ENCODE measurements at regions not wholly inside any gene's neighbourhood (a gene's known extent, or its start where the extent isn't known, plus 50 kb on each side); places are given as distances from the start of the nearest gene placed in this dataset.
"Not testable (repeated sequence)": the region's sequence is repeated elsewhere in the genome, so short reads cannot be mapped to it uniquely, and the experiment has no call there.

DNA sequence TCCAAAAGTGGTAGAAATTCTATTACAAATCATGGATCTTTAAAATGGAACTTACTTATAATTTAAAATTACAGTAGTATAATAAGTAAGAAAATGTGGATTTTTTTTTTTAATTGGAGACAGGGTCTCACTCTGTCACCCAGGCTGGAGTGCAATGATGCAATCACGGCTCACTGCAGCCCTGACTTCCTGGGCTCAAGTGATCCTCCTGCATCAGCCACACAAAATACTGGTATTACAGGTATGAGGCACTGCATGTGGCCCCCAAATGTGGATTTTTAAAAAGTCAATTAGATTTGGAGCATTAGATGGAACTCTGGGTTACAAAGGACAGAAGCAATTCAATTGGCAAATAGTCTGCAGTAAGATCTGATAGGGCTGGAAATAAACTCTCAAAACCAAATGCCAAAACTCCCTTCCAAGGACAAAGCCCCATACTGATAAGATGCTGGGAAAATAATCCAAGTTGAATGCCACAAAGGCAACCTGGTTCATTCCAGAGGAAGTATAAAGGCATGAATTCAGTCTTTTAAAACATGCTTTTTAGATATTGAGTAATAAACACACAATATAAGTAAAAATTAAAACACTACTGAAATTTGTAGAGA lies 294.2 kb downstream of the ZNF248 start:
- DNase-seq = no peak

DNA sequence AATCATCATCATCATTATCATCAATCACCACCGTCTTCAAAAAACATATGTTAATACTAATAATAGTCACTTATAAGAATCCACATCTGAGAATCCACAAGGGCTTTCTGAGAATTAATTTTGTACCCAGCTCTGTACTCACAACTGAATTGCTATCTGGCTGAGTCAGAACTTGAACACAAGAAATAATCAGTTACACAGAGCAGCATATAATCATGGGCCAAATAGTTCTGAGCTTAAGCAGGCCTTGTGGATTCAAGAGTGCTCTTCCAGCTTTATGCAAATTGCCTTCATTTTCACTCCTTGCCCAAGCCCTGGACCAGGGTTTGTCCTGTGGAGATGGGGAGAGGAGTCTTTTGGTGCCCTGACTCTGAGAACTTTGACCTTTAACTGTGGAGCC lies 304.5 kb downstream of the ZNF248 start:
- no peak for DNase-seq

DNA sequence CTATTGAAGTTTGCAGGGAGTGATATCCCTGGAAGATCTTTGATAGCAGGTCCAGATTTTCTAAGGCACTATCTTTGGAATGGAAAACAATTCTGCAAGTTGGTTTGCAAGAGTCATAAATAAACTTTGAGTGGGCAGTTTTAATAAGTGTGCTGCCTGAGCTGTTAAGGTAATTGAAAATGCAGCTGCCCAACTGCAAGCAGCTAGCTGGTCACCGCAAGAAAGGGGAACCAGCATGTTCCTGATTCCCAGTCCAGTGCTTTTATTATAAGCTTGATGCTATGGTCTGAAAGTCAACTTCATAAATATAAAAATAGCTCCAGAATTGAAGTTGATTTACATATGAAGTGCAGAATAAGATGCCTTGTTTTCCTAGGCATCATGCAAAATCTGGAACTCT lies 308.4 kb downstream of the ZNF248 start:
- no peak for DNase-seq

DNA sequence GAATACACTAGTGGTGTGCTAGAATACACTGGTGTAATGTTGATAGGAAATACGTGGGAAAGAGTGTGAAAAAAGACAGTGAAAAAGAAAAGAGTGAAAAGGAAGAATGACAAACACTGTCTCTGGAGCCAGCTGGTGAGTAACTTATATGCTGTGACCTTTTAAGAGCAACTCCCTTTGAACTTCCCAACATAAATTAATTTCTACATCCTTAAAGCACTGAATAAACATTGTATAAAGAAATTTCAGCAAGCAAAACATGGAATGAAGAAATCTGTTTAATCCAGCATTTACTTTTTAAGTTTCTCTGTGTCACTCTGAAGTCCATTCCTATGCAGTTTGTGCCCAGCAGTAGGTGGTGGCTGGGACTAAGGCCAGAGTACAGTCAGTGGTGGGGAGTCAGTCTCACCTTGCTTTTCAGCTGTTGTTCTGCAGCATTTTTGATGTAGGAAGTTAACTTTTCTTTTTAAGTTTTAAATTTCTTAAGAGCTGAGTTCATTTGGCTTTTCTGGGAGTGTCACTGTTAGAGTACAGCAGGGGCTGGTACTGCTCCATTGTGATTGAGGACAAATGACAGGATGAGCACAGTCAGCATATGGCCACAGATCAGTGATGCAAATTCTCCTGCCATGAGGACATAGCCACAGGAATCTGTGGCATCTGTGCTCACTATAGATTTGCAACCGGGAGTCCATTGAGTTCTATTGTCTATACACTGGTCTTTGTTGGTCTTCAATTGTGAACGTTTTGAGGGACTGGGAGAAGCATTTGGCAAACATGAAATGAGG lies 321.8 kb downstream of the ZNF248 start:
- DNase-seq = no peak

DNA sequence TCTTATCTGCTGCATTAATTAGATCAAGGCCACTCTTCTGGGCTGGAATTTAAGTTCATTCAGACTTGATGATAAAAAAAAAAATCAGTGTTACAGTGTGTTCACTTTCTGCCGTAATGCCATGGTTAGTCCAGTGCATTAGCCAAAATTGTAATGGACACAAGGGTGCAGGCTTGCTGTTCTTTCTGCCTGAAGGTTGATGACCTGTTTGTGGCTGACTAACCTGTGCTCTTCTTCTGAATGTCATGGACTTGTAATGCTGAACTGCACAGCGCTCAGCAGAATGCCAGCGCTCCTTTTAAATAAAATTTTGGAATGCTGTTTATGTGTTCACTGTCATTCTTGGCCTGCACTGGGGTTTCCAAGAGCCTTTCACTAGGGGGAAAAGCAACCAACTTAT lies 323.2 kb downstream of the ZNF248 start:
- no peak for DNase-seq

DNA sequence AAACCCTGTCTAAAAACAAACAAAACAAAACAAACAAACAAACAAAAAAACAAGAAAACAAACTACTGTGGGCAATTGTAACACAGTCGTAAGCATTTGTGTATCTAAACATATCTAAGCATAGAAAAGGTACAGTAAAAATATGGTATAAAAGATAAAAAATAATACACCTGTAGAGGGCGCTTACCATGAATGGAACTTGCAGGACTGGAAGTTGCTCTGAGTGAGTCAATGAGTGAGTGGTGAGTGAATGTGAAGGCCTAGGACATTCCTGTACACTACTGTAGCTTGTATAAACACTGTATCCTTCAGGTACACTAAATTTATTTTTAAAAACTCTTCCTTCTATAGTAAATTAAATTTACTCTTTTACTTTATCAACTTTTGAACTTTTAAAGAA lies 332.0 kb downstream of the ZNF248 start:
- peak; percentile 16 for DNase-seq

DNA sequence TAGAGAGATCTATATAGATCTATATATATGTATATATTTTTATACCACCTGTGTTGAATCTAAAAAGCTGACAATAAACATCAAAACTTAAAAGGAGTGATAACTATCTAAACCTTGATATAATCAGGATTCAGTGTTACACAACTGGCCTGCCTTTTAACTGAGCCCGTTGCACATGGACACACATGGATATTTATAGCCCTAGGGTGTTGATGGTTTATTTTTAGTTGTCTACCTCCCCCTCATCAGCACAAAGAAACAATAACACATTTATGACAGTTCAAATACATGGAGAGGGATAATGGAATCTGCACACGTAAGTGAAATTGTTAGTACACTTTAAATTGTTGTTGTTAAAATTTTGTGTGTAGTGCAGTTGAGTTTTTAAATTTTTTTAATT lies 336.9 kb downstream of the ZNF248 start:
- no peak for DNase-seq

DNA sequence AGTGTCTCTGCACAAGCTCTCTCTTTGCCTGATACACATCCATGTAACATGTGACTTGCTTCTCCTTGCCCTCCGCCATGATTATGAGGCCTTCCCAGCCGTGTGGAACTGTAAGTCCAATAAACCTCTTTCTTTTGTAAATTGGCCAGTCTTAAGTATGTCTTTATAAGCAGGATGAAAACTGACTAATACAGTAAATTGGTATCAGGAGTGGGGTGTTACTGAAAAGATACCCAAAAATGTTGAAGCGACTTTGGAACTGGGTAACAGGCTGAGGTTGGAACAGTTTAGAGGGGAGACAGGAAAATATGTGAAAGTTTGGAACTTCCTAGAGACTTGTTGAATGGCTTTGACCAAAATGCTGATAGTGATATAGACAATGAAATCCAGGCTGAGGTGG lies 346.9 kb downstream of the ZNF248 start:
- DNase-seq = not testable (repeated sequence)

DNA sequence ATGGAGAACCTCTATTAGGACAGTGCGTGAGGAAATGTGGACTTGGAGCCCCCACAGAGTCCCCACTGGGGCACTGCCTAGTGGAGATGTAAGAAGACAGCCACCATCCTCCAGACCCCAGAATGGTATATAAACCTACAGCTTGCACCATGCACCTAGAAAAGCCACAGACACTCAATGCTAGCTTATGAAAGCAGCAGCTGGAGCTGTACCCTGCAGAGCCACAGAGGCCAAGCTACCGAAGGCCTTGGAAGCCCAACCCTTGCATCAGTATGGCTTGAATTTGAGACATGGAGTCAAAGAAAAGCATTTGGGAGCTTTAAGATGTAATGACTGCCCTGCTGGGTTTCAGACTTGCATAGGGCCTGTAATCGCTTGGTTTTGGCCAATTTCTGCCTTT lies 361.3 kb downstream of the ZNF248 start:
- no peak for DNase-seq

DNA sequence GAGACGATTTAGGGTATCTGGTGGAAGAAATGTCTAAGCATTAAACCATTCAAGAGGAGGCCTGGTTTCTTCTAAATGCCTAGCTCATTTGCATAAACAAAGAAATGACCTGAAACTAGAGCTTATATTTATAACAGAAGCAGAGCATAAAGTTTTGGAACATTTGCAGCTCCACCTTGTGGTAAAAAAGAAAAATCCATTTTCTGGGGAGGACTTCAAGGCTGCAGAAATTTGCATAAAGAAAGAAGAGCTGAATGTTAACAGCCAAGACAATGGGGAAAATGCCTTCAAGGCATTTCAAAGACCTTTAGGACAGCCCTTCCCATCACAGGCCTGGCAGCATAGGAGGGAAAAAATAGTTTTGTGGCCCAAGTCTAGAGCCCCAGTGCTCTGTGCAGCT lies 362.0 kb downstream of the ZNF248 start:
- DNase-seq = peak; percentile 14

DNA sequence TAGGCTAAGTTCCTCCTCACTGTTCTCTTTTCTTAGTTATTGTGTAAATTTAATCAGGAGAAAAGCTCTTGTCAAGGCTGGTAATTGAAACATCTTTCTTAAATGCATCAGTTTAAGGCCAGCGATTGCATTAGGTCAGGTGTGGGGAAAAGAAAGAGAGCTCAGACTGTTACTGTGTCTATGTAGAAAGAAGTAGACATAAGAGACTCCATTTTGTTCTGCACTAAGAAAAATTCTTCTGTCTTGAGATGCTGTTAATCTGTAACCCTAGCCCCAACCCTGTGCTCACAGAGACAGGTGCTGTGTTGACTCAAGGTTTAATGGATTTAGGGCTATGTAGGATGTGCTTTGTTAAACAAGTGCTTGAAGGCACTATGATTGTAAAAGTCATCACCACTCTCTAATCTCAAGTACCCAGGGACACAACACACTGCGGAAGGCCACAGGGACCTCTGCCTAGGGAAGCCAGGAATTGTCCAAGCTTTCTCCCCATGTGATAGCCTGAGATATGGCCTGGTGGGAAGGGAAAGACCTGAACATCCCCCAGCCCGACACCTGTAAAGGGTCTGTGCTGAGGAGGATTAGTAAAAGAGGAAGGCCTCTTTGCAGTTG lies 364.1 kb downstream of the ZNF248 start:
- not testable (repeated sequence) for DNase-seq

DNA sequence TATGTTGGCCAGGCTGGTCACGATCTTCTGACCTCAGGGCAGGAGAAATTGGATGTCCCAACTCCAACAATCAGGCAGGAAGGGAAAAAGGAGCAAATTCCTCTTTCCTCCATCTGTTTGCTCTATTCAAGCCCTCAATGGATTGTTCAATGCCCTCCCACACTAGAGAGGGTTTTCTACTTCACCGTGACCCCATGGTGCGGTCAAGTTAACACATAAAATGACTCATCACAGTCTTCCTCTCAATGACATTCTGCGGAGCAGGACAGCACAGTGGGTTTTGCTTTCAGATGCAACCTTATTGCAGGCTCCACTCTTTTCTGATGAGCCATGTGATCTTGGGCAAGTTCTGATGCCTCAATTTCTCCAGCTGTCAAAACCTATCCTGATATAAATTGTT lies 364.9 kb downstream of the ANKRD30A start:
- DNase-seq = no peak

DNA sequence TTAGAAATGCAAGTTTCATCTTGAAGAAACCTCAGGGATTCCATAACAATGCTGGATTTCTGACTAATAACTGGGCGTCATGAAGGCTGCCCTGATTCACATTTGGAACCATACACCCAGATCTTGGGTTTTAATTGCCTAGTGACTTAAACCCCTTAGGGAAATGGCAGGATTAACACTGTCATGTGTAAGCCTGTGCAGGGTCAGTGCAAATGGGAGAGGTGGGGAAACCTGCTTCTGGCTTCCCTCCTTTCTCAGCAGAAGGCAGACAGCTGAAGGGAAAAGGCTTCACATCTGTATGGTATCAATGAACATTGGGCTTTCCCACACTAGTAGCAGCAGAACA lies 364.2 kb downstream of the ANKRD30A start:
- no peak for DNase-seq

DNA sequence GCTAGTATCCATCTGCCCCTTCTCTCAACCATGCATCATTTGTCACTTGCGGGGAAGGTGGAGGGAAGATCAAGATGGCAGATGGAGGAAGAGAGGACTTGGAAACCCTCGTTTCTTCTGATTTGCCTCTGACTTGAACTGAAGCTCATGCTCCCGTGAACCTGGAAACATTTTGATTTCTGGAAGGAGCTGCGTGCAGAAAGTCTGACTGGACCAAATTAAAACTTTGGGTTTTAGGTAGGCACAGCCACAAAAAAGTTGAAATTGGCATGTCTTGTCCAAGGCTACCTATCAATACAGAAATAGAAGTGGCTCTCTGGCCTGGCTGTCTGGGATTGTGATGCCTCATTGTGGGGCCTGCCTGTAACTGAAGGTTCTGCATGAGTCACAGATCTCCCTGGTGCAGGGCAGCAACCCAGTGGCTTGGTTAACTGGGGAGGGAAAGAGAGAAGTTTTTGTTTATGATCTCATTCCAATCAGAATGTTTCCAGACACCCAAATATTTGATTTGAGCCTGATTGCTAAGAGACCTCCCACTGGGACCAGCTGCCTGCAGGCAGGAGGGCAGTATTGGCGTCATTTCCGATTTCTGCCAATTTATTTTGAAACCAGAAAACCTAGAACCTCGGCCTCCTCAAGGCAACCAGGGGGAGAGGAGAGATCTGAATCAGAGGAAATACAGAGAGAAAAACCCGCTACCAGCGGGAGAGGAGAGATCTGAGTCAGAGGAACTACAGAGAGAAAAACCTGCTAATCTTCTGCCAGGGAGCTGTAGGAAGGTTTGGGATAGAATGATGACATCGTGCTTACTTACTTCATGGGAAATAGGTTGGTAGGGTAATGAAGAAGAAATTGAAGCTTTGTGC lies 363.6 kb downstream of the ANKRD30A start:
- DNase-seq = no peak

DNA sequence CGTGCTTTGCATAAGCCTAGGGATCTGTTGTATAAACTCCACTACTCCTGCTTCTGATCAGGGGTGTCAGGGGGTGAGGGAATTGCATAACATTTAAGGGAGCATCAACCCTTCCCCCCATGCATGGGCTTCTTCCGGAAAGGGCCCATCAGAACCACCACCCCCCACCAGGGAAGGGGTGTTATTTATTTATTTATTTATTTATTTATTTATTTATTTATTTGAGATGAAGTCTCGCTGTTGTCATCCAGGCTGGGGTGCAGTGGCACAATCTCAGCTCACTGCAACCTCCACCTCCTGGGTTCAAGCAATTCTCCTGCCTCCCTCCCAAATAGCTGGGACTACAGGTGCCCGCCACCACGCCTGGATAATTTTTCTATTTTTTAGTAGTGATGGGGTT lies 355.2 kb downstream of the ANKRD30A start:
- DNase-seq = not testable (repeated sequence)

DNA sequence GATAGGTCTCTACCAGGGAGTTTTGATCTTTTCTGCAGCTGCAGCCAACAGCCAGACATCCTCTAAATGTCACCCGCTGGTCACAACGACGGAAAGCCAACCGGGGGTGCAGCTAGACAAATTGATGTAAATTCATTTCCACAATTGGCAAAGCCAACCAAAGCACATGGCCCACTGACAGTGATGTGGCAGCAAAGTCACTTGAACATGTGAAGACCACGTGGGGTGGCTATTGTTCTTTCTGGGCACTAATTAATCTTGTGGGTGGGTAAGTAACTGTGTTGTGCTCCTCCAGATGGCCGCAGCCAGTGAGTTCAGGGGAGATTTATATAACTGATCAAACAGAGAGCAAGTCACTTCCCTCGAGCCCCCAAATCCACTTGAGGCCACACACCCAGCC lies 354.1 kb downstream of the ANKRD30A start:
- DNase-seq = no peak

DNA sequence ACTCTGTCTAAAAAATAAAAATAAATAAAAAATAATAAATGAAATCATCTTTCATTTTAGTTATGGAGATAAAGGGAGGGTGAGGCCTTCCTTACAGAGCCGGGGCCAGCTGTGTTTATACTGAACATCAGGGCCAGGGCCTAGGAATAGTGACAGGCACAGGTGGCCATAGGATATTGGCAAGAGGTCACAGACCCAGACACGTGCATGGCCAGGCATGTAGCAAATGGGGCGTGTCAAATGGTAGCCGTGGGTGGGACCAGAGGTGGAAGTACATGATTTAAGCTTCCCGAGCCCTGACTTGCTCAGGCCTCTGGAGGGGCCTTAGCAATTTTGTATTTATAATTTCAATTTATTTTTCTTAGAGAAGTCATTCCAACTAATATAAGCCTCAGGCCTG lies 353.0 kb downstream of the ANKRD30A start:
- no peak for DNase-seq

DNA sequence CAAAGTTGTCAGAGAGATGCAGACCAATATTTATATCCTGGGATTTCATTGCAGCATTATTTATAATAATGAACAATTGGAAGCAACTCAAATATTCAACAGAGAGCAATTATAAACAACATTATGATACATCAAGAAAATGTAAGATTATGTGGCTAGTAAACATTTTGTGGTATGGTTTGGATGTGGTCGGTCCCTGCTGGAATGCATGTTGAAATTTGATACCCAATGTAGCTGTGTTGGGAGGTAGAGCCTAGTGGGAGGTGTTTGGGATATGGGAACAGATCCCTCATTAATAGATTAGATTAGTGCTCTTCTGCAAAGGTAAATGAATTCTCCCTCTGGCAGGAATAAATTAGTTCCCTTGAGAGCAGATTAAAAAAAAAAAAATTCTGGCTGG lies 350.9 kb downstream of the ANKRD30A start:
- DNase-seq = no peak

DNA sequence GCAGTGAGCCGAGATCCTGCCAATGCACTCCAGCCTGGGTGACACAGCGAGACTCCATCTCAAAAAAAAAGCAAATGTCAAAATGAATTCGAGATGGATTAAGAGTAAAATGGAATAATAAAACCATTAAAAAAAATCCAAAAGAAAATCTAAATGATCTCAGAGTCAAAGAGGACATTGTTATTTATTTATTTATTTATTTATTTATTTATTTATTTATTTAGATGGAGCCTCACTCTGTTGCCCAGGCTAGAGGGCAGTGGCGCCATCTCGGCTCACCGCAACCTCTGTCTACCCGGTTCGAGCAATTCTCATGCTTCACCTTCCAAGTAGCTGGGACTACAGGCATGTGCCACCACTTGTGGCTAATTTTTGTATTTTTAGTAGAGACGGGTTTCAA lies 349.2 kb downstream of the ANKRD30A start:
- no peak for DNase-seq

DNA sequence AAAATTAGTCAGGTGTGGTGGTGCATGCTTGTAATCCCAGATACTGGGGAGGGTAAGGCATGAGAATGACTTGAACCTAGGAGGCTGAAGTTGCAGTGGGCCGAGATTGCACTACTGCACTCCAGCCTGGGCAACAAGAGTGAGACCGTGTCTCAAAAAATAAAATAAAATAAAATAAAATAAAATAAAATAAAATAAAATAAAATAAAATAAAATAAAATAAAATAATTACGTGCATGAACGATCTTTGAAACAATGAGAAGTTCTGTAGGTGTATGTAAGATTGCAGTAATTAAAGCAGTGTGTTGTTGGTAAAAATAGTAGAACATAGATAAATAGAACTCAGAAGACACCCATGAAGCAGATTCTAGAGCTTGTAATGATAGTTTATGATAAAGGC lies 348.5 kb downstream of the ANKRD30A start:
- no peak for DNase-seq

DNA sequence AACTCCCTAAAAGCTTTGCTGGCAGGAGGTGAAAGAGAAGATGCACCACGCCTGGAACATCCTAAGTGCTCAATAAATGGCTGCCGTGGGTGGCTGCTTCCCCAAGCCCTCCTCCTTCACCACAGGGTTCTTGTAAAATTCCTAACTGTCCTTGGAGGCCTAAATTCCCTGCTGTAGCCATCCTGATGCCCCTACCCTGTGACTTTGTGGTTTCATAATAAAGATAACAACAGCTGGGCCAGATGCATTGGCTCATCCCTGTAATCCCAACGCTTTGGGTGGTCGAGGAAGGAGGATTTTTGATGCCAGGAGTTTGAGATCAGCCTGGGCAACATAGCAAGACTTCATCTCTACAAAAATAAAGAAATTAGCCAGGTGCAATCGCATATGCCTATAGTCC lies 341.8 kb downstream of the ANKRD30A start:
- DNase-seq = no peak

DNA sequence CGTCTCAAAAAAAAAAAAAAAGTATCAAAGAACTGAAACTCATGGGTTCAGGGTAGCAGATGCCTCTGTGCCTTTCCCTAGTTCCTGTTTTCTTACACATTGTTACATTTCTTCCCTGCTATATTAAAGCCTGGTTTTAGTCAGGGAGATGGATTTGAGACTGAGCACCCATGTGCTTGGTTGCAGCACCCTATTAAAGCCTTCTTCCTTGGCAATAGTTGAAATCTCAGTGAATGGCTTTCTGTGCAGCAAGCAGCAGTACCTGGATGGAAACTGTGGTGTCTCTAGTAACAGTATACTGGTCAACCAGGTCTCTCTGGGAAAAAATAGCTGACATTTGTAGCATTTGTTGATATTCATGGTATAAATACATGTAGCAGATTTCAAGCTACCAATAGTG lies 331.1 kb downstream of the ANKRD30A start:
- DNase-seq = no peak

DNA sequence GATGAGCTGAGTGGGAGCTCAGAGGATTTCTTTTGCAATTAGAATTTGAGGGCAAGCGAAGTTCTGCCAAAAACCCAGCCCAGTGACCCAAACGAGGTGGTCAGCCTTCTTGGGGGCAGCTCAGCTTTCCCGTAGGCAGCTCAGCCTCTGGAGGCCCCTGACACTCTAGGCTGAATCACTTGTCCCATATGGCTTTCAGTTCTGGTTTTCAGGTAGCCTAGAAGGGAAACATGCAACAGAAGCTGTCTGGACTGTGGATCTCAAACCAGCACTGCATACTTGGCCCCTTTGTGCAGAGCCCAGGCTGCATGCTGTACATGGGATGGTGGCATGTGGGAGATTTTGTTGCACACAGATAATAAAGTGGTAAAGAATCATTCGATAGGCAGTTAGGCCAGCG lies 322.8 kb downstream of the ANKRD30A start:
- DNase-seq = no peak

DNA sequence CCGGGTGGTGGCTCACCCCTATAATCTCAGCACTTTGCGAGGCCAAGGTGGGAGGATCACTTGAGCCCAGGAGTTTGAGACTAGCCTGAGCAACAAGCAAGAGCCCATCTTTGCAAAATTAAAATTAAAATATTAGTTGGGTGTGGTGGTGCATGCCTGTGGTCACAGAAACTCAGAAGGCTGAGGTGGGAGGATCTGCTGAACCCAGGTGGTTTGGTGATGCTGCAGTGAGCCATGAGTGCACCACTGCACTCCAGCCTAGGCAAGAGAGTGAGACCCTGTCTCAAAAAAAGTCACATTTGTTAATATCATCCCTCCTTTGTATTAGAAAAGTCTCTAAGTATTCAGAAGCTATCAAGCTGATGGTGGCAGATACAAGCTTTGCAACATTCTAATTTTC lies 317.5 kb downstream of the ANKRD30A start:
- DNase-seq = no peak

Data from hematopoietic multipotent progenitor cell treated with erythropoietin and hydrocortisone succinate and interleukin-3 and kit ligand, for 4 days (in vitro differentiated cells).